Stomach (tissue), 4 donors: ENCODE measurements at regions not wholly inside any gene's neighbourhood (a gene's known extent, or its start where the extent isn't known, plus 50 kb on each side); places are given as distances from the start of the nearest gene placed in this dataset.

Experiments
- CTCF ChIP-seq, 7 experiments: fragments of 450-650 bp in 4 of 7; fragments of 200-600 bp in 3 of 7; sonication (generic) in 3 of 7; IDR thresholded peaks; one replicate each; pipeline ENCODE4 v1.5.1; 2016 to 2019; ENCODE audit warnings: antibody characterized with exemption in 7 of 7, control low read depth in 2 of 7, mild to moderate bottlenecking in 1 of 7
- POLR2A ChIP-seq, 4 donors: fragments of 450-650 bp; IDR thresholded peaks; one replicate each; pipeline ENCODE4 v1.6.1; 2016; ENCODE audit warnings: antibody characterized with exemption in 4 of 4, control low read depth in 2 of 4, mild to moderate bottlenecking in 1 of 4, moderate library complexity in 1 of 4
- POLR2AphosphoS5 ChIP-seq, 3 donors: sonication (generic); formaldehyde crosslinking; IDR thresholded peaks; one replicate each; pipeline ENCODE4 v1.6.1; 2016; ENCODE audit warnings: antibody characterized with exemption in 3 of 3

- no peak for TF ChIP-seq CTCF (IDR thresholded peaks at IDR 0.05)
- no peak for TF ChIP-seq POLR2A (IDR thresholded peaks at IDR 0.05)
- no peak for TF ChIP-seq POLR2AphosphoS5 (IDR thresholded peaks at IDR 0.05)
Observed at GRCh38 chr1:175882192-175882591, 138.8 kb upstream of the TNR start.
